ES-I3 (cell line): ENCODE measurements at regions not wholly inside any gene's neighbourhood (a gene's known extent, or its start where the extent isn't known, plus 50 kb on each side); places are given as distances from the start of the nearest gene placed in this dataset.

Experiments
- H3K36me3 ChIP-seq: 2 replicates; pipeline ENCODE4 v1.6.1; 2013; ENCODE audit warnings: mild to moderate bottlenecking, low read length, control low read depth, moderate library complexity; ENCODE audit not compliant: insufficient read depth
- H3K4me1 ChIP-seq: 2 replicates; pipeline ENCODE4 v1.6.1; 2013; ENCODE audit warnings: mild to moderate bottlenecking, control low read depth, low read length; ENCODE audit not compliant: insufficient read depth
- H3K9ac ChIP-seq: 2 replicates; pipeline ENCODE4 v1.6.1; 2013; ENCODE audit warnings: low read depth, mild to moderate bottlenecking, low read length, moderate library complexity
- H3K9me3 ChIP-seq: 2 replicates; pipeline ENCODE4 v1.6.1; 2013; ENCODE audit warnings: mild to moderate bottlenecking, low read length, moderate library complexity; ENCODE audit not compliant: control insufficient read depth, insufficient read depth

GRCh38 chr10:128626397-128627000 is 500.3 kb upstream of the MKI67 start:
- H3K9me3 ChIP-seq: no peaks in the 10 kb centered on the region
- H3K4me1 ChIP-seq: 0 out of 2 replicates have a peak, but pooled peaks cover 8% of the 10 kb centered on the region
- no peaks in the 10 kb centered on the region for H3K36me3 ChIP-seq
- no peak overlapping the region for H3K9ac ChIP-seq

DNA sequence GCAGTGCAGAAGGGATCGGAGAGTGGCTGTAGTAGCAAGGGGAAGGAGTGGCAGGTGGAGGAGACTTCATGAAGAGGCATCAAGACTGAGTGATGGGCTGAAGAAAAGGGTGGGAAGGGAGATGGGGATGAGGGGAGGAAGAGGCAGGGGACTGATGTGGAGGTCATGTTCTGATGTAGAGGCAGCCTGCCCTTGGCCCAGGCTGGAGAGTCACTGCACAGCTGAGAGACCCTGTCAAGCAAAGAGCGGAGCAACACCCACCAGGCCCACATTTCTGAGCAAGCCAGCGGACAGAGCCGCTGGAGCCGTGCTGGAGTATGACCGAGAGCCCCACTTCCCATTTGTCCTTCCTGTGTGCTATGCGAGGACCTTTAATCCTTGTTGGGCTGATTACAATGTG is 501.6 kb upstream of the MKI67 start:
- Histone ChIP-seq H3K9me3 (no peaks in the 10 kb centered on the region), H3K36me3 (no peaks in the 10 kb centered on the region), H3K9ac (no peak overlapping the region), H3K4me1 (0 out of 2 replicates have a peak, but pooled peaks cover 8% of the 10 kb centered on the region)

DNA sequence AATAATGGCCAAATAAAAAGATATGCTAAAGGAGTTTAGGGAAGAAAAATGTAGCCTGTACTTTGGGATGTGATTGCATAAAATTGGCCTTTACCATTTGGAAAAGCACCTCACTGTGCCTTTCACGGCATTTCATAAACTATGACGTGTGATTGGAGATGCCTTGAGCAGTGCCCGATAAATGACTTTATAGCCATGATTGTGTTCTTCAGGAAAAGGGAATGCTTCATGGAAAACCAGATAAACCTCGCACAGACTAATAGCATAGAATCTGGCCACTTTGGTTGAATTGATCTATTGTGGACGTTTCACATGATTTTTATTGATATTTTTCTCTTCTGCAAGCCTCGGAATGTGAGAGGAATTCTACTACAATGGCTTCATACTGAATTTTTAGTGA is 502.0 kb upstream of the MKI67 start:
- H3K9me3 ChIP-seq: no peaks in the 10 kb centered on the region
- H3K9ac ChIP-seq: no peak overlapping the region
- no peaks in the 10 kb centered on the region for H3K36me3 ChIP-seq
- 0 out of 2 replicates have a peak, but pooled peaks cover 8% of the 10 kb centered on the region for H3K4me1 ChIP-seq

GRCh38 chr10:128629111-128630096 is 503.2 kb upstream of the MKI67 start:
- Histone ChIP-seq H3K9me3 (no peaks in the 10 kb centered on the region), H3K36me3 (no peaks in the 10 kb centered on the region), H3K9ac (no peak overlapping the region), H3K4me1 (0 out of 2 replicates have a peak, but pooled peaks cover 8% of the 10 kb centered on the region)

- 0 out of 2 replicates have a peak, but pooled peaks cover 8% of the 10 kb centered on the region for H3K4me1 ChIP-seq
- H3K9ac ChIP-seq: no peak overlapping the region
- H3K9me3 ChIP-seq: no peaks in the 10 kb centered on the region
- no peaks in the 10 kb centered on the region for H3K36me3 ChIP-seq
These were observed 504.6 kb upstream of the MKI67 start for GRCh38 chr10:128630787-128631252.

- Histone ChIP-seq H3K9me3 (no peaks in the 10 kb centered on the region), H3K36me3 (no peaks in the 10 kb centered on the region), H3K9ac (no peak overlapping the region), H3K4me1 (no peaks in the 10 kb centered on the region)
These were observed 505.6 kb upstream of the MKI67 start for GRCh38 chr10:128631801-128632241.

- H3K9me3 ChIP-seq: no peaks in the 10 kb centered on the region
- H3K4me1 ChIP-seq: no peaks in the 10 kb centered on the region
- no peak overlapping the region for H3K9ac ChIP-seq
- H3K36me3 ChIP-seq: no peaks in the 10 kb centered on the region
These were observed 506.5 kb upstream of the MKI67 start for GRCh38 chr10:128632694-128633093.

GRCh38 chr10:128633864-128634540 is 507.8 kb upstream of the MKI67 start:
- H3K4me1 ChIP-seq: no peaks in the 10 kb centered on the region
- no peak overlapping the region for H3K9ac ChIP-seq
- no peaks in the 10 kb centered on the region for H3K9me3 ChIP-seq
- no peaks in the 10 kb centered on the region for H3K36me3 ChIP-seq

- H3K9ac ChIP-seq: no peak overlapping the region
- no peaks in the 10 kb centered on the region for H3K9me3 ChIP-seq
- no peaks in the 10 kb centered on the region for H3K4me1 ChIP-seq
- no peaks in the 10 kb centered on the region for H3K36me3 ChIP-seq
These were observed 515.8 kb upstream of the MKI67 start for GRCh38 chr10:128642023-128642422.

DNA sequence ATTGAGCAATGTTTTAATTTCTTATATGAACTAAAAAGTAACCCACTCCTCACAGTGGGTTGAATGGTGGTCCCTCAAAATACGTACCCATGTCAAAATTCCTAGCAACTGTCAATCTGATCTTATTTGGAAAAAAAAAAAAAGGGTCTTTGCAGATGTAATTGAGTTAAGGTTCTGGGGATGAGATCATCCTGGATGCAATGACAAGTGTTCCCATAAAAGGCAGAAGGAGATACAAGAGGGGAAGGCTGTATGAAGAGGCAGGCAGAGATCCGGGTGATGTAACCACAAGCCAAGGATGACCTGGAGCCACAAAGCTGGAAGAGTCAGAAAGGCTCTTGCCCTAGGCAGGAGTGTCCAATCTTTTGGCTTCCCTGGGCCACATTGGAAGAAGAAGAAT is 516.3 kb upstream of the MKI67 start:
- Histone ChIP-seq H3K9me3 (no peaks in the 10 kb centered on the region), H3K9ac (no peak overlapping the region), H3K36me3 (no peaks in the 10 kb centered on the region), H3K4me1 (no peaks in the 10 kb centered on the region)

GRCh38 chr10:128643658-128644057 is 517.4 kb upstream of the MKI67 start:
- Histone ChIP-seq H3K4me1 (no peaks in the 10 kb centered on the region), H3K36me3 (no peaks in the 10 kb centered on the region), H3K9me3 (no peaks in the 10 kb centered on the region), H3K9ac (no peak overlapping the region)

DNA sequence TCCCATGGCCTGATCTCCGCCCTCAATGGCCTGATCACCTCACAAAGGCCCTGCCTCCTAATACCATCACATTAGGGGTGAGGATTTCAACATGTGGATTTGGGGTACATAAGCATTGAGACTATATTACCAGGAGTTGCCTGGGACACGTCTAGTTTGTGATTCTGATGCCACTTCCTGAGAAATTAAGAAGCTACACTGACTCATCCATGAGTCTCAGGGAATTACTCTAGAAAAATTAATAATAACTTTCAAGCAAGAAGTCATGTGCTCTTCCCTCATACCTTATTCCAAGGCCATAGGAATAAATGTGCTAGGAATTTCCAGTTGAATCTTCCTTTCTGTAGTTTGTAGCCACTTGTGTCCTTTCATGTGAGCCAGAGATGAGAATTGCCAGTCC is 519.3 kb upstream of the MKI67 start:
- H3K36me3 ChIP-seq: no peaks in the 10 kb centered on the region
- no peak overlapping the region for H3K9ac ChIP-seq
- no peaks in the 10 kb centered on the region for H3K4me1 ChIP-seq
- H3K9me3 ChIP-seq: no peaks in the 10 kb centered on the region

DNA sequence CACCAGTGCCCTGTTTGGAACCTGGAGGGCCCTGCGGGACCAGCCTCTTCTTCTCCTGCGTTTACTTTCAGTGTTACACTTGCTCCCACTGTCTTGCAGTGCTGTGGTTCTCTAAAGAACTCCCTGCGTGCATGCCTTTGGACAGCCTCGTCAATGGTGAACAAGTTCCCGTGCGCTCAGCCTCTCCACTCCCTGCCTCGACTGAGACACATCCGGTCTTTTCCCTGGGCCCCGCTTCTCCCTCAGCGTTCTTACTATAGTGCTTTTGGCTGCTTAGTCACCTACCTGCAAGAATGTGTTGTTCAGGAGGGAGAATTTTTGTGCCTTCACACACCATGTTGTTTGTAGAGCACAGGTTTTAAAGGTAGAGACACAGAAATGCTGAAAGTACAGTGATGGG is 520.7 kb upstream of the MKI67 start:
- no peaks in the 10 kb centered on the region for H3K9me3 ChIP-seq
- H3K36me3 ChIP-seq: no peaks in the 10 kb centered on the region
- no peaks in the 10 kb centered on the region for H3K4me1 ChIP-seq
- H3K9ac ChIP-seq: no peak overlapping the region

DNA sequence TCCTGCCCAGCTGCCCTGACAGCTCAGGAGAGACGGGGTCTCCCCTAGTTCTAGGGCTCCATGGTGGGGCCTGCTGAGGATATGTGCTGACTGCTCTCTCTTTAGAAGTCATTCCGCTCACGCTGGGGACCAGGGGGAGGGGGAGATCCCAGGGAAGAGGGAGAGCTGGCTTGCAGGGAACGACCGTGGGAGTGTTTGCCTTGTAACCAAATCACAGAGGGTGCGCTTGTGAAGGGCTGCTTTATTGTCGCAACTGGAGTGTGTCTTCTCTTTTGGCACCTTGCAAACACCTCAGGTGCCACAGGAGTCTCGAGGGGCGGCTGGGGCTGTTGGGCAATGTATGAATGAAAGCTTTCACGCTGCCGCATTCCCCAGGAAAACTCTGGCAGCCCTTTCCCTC is 531.3 kb upstream of the MKI67 start:
- H3K36me3 ChIP-seq: no peaks in the 10 kb centered on the region
- H3K9ac ChIP-seq: no peak overlapping the region
- no peaks in the 10 kb centered on the region for H3K4me1 ChIP-seq
- H3K9me3 ChIP-seq: no peaks in the 10 kb centered on the region
